HCT116 (cell line): ENCODE measurements at regions not wholly inside any gene's neighbourhood (a gene's known extent, or its start where the extent isn't known, plus 50 kb on each side); places are given as distances from the start of the nearest gene placed in this dataset.

Experiments
- POLR2AphosphoS5 ChIP-seq: IDR thresholded peaks from 2 replicates; pipeline ENCODE4 v1.6.1; 2011; ENCODE audit warnings: mild to moderate bottlenecking, low read depth, low read length, moderate library complexity
- ZNF274 ChIP-seq: fragments of 200-500 bp; sonication (Bioruptor generic); IDR thresholded peaks from 2 replicates; pipeline ENCODE4 v1.6.1; 2014; ENCODE audit warnings: mild to moderate bottlenecking, low read depth, low read length, inconsistent platforms

DNA sequence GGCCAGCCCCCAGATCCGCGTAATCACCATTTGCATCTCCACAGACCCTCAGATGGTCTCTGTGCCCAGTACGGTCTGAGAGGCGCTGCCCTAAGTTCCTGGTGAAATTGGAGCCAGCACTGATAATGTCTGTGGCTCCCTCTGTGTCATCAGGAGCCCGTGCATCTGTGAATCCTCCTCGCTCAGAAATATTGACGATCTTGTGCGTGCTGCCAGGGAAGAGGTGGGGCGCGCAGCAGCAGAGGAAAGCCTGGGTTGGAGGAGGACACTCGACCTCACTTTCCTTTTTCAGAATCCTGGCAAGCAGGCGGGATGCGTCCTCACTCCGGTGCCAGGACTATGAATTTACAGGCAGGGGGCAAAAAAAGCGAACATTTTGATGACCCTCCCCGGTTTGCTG is 686.1 kb upstream of the SALL3 start:
- TF ChIP-seq ZNF274 (no peak), POLR2AphosphoS5 (no peak)
